LNCAP (cell line): ENCODE measurements at regions not wholly inside any gene's neighbourhood (a gene's known extent, or its start where the extent isn't known, plus 50 kb on each side); places are given as distances from the start of the nearest gene placed in this dataset.

Source experiments
- TF ChIP-seq, protein P1 (sequence below): fragments of 450-650 bp; IDR thresholded peaks from 2 replicates; pipeline ENCODE4 v1.5.1; 2017; ENCODE audit warnings: mild to moderate bottlenecking

- TF ChIP-seq, protein P1, sequence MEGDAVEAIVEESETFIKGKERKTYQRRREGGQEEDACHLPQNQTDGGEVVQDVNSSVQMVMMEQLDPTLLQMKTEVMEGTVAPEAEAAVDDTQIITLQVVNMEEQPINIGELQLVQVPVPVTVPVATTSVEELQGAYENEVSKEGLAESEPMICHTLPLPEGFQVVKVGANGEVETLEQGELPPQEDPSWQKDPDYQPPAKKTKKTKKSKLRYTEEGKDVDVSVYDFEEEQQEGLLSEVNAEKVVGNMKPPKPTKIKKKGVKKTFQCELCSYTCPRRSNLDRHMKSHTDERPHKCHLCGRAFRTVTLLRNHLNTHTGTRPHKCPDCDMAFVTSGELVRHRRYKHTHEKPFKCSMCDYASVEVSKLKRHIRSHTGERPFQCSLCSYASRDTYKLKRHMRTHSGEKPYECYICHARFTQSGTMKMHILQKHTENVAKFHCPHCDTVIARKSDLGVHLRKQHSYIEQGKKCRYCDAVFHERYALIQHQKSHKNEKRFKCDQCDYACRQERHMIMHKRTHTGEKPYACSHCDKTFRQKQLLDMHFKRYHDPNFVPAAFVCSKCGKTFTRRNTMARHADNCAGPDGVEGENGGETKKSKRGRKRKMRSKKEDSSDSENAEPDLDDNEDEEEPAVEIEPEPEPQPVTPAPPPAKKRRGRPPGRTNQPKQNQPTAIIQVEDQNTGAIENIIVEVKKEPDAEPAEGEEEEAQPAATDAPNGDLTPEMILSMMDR = no peak
Measured at GRCh38 chr17:36731811-36732210, 130.4 kb downstream of the MRM1 start.

- TF ChIP-seq, protein P1 = no peak
Measured at GRCh38 chr17:36732351-36732750, 131.0 kb downstream of the MRM1 start.

DNA sequence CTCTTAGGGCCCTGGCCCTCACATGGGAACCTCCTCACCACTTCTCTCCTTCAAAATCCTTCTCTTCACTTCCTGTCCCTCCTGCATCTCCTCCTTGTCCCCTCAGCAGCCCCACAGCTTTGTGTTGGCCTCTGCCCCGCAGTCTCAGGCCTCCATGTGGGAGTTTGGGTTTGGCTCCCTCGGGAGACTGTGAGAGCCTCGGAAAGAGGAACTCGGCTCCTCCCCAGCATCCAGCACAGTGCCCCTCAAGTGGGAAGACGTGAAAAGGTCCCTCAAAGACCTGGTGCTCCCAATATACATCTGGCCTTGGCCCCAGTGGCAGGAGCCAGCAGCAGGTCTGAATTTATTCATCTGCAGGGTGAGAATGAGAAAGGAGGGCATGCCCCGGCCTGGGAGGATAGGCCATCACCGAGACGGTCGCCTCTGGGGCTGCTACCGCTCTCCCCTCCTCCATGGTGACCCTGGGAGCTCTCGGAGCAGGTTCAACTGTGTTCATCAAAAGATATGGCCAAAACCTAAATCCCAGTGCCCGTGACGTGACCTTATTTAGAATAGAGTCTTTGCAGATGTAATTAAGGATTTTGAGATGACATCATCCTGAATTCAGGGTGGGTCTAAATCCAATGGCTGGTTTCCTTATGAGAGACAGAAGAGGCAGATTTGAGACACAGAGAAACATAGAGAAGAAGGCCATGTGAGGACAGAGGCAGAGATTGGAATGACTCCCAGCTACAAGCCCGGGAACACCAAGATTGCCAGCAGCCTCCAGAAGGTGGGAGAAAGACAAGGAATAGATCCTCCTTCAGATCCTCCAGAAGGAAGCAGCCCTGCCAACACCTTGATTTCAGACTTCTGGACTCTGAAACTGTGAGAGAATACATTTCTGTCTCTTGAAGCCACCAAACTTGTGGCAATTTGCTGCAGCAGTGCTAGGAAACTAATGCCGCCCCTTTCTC, 135.1 kb downstream of the MRM1 start:
- TF ChIP-seq, protein P1 = no peak

GRCh38 chr17:36739208-36739607, 137.8 kb downstream of the MRM1 start:
- TF ChIP-seq, protein P1 = no peak

GRCh38 chr17:36740157-36740556, 138.8 kb downstream of the MRM1 start:
- TF ChIP-seq, protein P1 = no peak

DNA sequence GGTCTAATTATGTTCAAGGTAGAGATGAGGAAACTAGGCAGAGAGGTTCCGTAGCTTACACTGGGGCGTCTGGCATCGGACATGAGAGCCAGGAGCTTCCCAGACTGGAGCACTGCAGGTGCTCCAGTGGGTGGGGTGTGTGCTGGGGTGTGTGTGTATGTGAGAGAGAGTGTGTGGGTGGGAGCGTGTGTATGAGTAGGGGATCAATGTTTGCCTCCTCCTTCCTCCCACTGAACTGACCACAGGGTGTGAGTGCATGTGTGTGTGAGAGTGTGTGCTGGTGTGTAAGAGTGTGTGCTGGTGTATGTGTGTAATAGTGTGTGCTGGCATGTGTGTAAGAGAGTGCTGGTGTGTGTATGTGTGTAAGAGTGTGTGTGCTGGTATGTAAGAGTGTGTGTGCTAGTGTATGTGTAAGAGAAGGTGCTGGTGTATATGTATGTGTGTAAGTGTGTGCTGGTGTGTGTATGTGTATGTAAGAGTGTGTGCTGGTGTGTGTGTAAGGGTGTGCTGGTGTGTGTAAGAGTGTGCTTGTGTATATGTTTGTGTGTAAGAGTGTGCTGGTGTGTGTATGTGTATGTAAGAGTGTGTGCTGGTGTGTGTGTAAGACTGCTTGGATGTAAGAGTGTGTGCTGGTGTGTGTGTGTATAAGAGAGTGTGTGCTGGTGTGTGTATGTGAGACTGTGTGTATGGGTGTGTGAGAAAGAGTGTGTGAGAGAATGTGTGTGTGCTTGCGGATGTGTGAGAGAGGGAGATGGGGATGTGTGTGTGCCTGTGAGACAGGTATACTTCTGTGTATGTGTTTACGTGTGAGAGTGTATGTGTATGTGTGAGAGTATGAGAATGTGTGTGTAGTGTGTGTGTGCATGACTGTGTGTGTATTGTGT, 139.9 kb downstream of the MRM1 start:
- TF ChIP-seq, protein P1 = no peak

DNA sequence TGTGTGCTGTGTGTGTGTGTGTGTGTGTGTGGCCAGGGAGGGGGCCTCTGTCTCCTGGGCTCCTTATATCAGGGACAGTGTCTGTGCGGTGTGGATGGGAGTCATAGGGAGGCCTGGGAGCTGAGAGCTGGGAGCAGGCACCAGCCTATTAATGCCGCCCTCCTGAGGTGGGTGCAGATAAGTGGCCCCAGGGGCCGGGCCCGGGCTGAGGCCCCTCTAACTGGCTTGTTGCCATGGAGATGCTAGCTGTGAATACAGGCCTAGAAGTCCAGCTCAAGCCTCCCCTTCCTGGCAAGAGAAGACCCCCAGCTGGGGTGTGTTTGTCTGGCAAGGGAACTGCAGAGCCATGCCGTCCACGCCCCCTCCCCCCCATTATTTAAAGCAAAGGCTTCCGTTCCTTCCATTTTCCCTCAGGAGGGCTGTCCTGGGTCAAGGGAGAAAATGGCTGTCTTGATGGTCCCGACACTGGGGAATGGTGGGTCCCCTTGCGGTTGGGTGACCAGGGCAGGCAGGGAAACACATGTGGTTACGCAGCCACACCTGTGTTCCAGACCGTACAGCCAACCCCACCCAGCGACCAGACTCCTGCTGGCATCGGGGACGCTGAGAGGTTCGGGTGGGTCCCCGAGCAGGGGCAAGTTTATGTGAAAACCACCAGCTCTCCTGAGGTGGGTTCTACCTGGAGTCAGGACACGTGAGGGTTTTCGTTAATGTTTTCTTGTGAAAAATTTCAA, 141.1 kb downstream of the MRM1 start:
- TF ChIP-seq, protein P1 = no peak
